Thoracic aorta (tissue), 2 donors: ENCODE measurements at regions not wholly inside any gene's neighbourhood (a gene's known extent, or its start where the extent isn't known, plus 50 kb on each side); places are given as distances from the start of the nearest gene placed in this dataset.

Source experiments
- ATAC-seq: fragments of 150-250 bp; one replicate; pipeline ENCODE4 v1.8.0; 2017; ENCODE audit warnings: low read depth; ENCODE audit not compliant: insufficient number of reproducible peaks, low FRiP score
- DNase-seq: peaks from one replicate; pipeline ENCODE4 v3.0.0-alpha.2; 2020; ENCODE audit warnings: low spot score
- H3K27ac ChIP-seq, 2 donors: fragments of 200-600 bp; sonication (generic); 1 replicate in 1 of 2; 2 replicates in 1 of 2; pipeline ENCODE4 v1.5.1; 2016; ENCODE audit warnings: mild to moderate bottlenecking in 2 of 2, moderate library complexity in 2 of 2
- H3K27me3 ChIP-seq: fragments of 200-600 bp; sonication (generic); replicated peaks from 2 replicates; pipeline ENCODE4 v1.6.0; 2016; ENCODE audit warnings: mild to moderate bottlenecking; ENCODE audit not compliant: insufficient read depth
- H3K36me3 ChIP-seq: fragments of 200-600 bp; sonication (generic); one replicate; pipeline ENCODE4 v1.5.1; 2016
- H3K4me1 ChIP-seq, 2 donors: fragments of 200-600 bp; sonication (generic); 1 replicate in 1 of 2; 2 replicates in 1 of 2; pipeline versions ENCODE4 v1.5.1 to v1.6.0; 2016; ENCODE audit warnings: low read depth in 2 of 2, mild to moderate bottlenecking in 1 of 2; ENCODE audit not compliant: control insufficient read depth in 1 of 2
- H3K4me3 ChIP-seq: fragments of 200-600 bp; sonication (generic); 2 replicates; pipeline ENCODE4 v1.5.1; 2016; ENCODE audit warnings: mild to moderate bottlenecking
- H3K9me3 ChIP-seq: fragments of 200-600 bp; sonication (generic); 2 replicates; pipeline ENCODE4 v1.5.1; 2016
- CTCF ChIP-seq: fragments of 200-600 bp; sonication (generic); IDR thresholded peaks from one replicate; pipeline ENCODE4 v1.5.1; 2019; ENCODE audit warnings: antibody characterized with exemption

GRCh38 chr10:129043691-129044090 lies 423.4 kb upstream of the MGMT start:
- no peak for DNase-seq
- ATAC-seq = no peak
- Histone ChIP-seq H3K4me1 (peaks cover 11 to 15% of the 10 kb centered on the region in 2 donors), H3K36me3 (no peaks in the 10 kb centered on the region), H3K27ac (no peak overlapping the region), H3K4me3 (no peak overlapping the region), H3K27me3 (no peaks in the 10 kb centered on the region), H3K9me3 (no peaks in the 10 kb centered on the region)
- no peak for TF ChIP-seq CTCF

- ATAC-seq = no peak
- Histone ChIP-seq H3K4me3 (peak overlapping the region; percentile 35), H3K9me3 (no peaks in the 10 kb centered on the region), H3K27ac (no peak overlapping the region), H3K36me3 (no peaks in the 10 kb centered on the region), H3K4me1 (peaks cover 11 to 15% of the 10 kb centered on the region in 2 donors), H3K27me3 (no peaks in the 10 kb centered on the region)
- DNase-seq = no peak
- TF ChIP-seq CTCF = no peak
Observed at GRCh38 chr10:129045599-129045998, 421.4 kb upstream of the MGMT start.

- Histone ChIP-seq H3K27ac (no peak overlapping the region), H3K36me3 (no peaks in the 10 kb centered on the region), H3K27me3 (no peaks in the 10 kb centered on the region), H3K9me3 (no peaks in the 10 kb centered on the region), H3K4me1 (peaks cover 11 to 15% of the 10 kb centered on the region in 2 donors), H3K4me3 (peak overlapping the region; percentile 35)
- TF ChIP-seq CTCF = no peak
- no peak for DNase-seq
- no peak for ATAC-seq
Observed at GRCh38 chr10:129046065-129046681, 420.9 kb upstream of the MGMT start.

- H3K4me3 ChIP-seq = peak overlapping the region; percentile 35
- H3K9me3 ChIP-seq = no peaks in the 10 kb centered on the region
- H3K27ac ChIP-seq = no peak overlapping the region
- TF ChIP-seq CTCF = no peak
- ATAC-seq (no peak), DNase-seq (no peak)
- H3K27me3 ChIP-seq = no peaks in the 10 kb centered on the region
- peaks cover 11 to 15% of the 10 kb centered on the region in 2 donors for H3K4me1 ChIP-seq
- H3K36me3 ChIP-seq = no peaks in the 10 kb centered on the region
Observed at GRCh38 chr10:129046962-129047361, 420.1 kb upstream of the MGMT start.

GRCh38 chr10:129047600-129047999 lies 419.4 kb upstream of the MGMT start:
- DNase-seq (no peak), ATAC-seq (no peak)
- TF ChIP-seq CTCF = no peak
- no peak overlapping the region for H3K27ac ChIP-seq
- no peak overlapping the region for H3K4me3 ChIP-seq
- H3K36me3 ChIP-seq = no peaks in the 10 kb centered on the region
- no peaks in the 10 kb centered on the region for H3K9me3 ChIP-seq
- H3K4me1 ChIP-seq = peaks cover 11 to 15% of the 10 kb centered on the region in 2 donors
- no peaks in the 10 kb centered on the region for H3K27me3 ChIP-seq
